ENCODE measurements at regions not wholly inside any gene's neighbourhood (a gene's known extent, or its start where the extent isn't known, plus 50 kb on each side); places are given as distances from the start of the nearest gene placed in this dataset.

DNA sequence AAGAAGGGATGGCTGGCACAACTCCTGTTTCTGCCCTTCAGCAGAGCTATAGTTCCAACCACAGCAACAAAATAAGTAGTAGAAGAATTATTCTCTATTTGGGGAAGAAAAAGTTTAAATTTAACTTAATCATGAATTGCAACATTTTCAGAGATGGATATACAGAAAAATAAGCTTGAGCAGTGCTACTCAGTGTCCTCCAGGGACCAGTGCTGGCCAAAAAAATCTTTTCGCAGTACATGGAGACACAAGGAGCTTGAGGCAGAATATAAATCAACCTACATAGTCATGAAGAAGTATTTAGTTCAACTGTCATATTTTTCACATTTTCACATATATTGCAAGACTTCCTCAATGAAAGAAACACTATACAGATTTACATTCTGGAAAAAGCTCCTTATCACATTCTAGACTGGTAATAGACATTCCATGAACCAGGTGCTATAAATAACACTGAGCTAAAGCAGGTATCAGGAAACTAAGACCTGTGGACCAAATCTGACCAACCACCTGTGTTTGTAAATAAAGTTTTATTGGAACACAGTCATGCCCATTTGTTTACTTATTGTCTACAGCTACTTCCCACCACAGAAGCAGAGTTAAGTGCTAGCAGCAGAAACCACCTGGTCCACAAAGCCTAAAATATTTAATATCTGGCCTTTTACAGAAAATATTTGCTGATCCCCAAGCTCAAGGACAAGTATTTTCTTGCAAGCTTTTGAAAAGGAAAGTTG lies 101.9 kb downstream of the RGS21 start:
- no TSS peak for BruUV-seq (replicated peaks)
- Mint-ChIP-seq H3K27ac (ENCODE audit: low read depth, unreplicated experiment) (no peak overlapping the region), H3K4me3 (ENCODE audit: unreplicated experiment) (no peak overlapping the region), H3K9me3 (ENCODE audit: unreplicated experiment) (no peaks in the 10 kb centered on the region), H3K36me3 (ENCODE audit: insufficient read depth, unreplicated experiment) (no peaks in the 10 kb centered on the region), H3K4me1 (ENCODE audit: insufficient read depth, unreplicated experiment) (no peaks in the 10 kb centered on the region), H3K27me3 (ENCODE audit: insufficient read depth, unreplicated experiment) (no peaks in the 10 kb centered on the region)
- no peak for DNase-seq (ENCODE audit: unreplicated experiment)
- ChIA-PET POLR2A (no interaction called here), CTCF (interaction anchor here (1.1 kb wide), 1 partner anchor 20 kb away, joined by 3 read pairs; no protein-coding TSS in a partner anchor)
- intact Hi-C loops (cut with micrococcal nuclease): no loop called here
- no peak for TF ChIP-seq CTCF (IDR thresholded peaks at IDR 0.05; ENCODE audit: unreplicated experiment)

GRCh38 chr1:192430644-192431043 lies 113.9 kb downstream of the RGS21 start:
- BruUV-seq (replicated peaks): no TSS peak
- H3K9me3 Mint-ChIP-seq (ENCODE audit: unreplicated experiment): peaks cover 8% of the 10 kb centered on the region
- H3K27ac Mint-ChIP-seq (ENCODE audit: low read depth, unreplicated experiment): no peak overlapping the region
- no peak overlapping the region for H3K4me3 Mint-ChIP-seq (ENCODE audit: unreplicated experiment)
- CTCF ChIA-PET: no interaction called here
- H3K4me1 Mint-ChIP-seq (ENCODE audit: insufficient read depth, unreplicated experiment): no peaks in the 10 kb centered on the region
- DNase-seq (ENCODE audit: unreplicated experiment): no peak
- intact Hi-C loops (cut with micrococcal nuclease): no loop called here
- POLR2A ChIA-PET: no interaction called here
- no peak for TF ChIP-seq CTCF (IDR thresholded peaks at IDR 0.05; ENCODE audit: unreplicated experiment)
- H3K27me3 Mint-ChIP-seq (ENCODE audit: insufficient read depth, unreplicated experiment): no peaks in the 10 kb centered on the region
- H3K36me3 Mint-ChIP-seq (ENCODE audit: insufficient read depth, unreplicated experiment): no peaks in the 10 kb centered on the region

GRCh38 chr1:192435704-192436103 lies 118.9 kb downstream of the RGS21 start:
- intact Hi-C loops (cut with micrococcal nuclease): no loop called here
- H3K27ac Mint-ChIP-seq (ENCODE audit: low read depth, unreplicated experiment): no peak overlapping the region
- H3K9me3 Mint-ChIP-seq (ENCODE audit: unreplicated experiment): no peaks in the 10 kb centered on the region
- peaks cover 7% of the 10 kb centered on the region for H3K4me1 Mint-ChIP-seq (ENCODE audit: insufficient read depth, unreplicated experiment)
- BruUV-seq (replicated peaks): no TSS peak
- ChIA-PET CTCF (no interaction called here), POLR2A (no interaction called here)
- H3K27me3 Mint-ChIP-seq (ENCODE audit: insufficient read depth, unreplicated experiment): no peaks in the 10 kb centered on the region
- H3K4me3 Mint-ChIP-seq (ENCODE audit: unreplicated experiment): no peak overlapping the region
- no peak for TF ChIP-seq CTCF (IDR thresholded peaks at IDR 0.05; ENCODE audit: unreplicated experiment)
- no peak for DNase-seq (ENCODE audit: unreplicated experiment)
- no peaks in the 10 kb centered on the region for H3K36me3 Mint-ChIP-seq (ENCODE audit: insufficient read depth, unreplicated experiment)

DNA sequence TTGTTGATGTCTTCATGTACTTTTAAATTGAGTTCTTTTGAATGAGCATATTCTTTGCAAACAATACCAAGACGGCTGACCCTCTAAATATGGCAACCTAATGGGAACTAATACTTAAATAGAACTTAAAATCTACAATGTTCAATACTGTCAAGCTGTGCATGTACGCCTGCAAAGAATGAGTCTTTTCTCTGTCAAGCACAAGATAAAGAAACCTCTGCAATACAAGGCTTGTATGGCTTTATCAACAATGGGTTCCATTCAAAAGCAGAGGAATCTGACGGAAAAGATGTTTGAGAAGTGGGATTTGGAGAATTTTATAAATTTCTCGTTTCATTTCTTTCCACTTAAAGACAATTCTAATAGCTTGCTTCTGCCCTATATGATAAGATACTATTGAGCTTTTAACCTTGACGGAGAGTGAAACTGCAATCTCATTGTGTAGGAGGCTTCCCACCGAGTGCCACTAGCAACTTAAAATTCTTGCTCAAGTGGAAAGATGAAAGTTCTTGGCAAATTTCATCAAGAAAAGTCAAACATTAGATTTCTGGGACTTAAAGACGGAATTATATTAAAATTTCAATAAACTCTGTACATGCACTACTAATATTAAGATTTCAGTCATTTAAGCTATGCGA lies 119.8 kb downstream of the RGS21 start:
- peaks cover 15% of the 10 kb centered on the region for H3K4me1 Mint-ChIP-seq (ENCODE audit: insufficient read depth, unreplicated experiment)
- ChIA-PET CTCF (interaction anchor here (0.6 to 1.0 kb wide), 3 partner anchors 38 to 1843 kb away, joined by 3 to 4 read pairs (median 3); no protein-coding TSS in a partner anchor), POLR2A (interaction anchor here (0.7 kb wide), 1 partner anchor 101 kb away, joined by 3 read pairs; no protein-coding TSS in a partner anchor)
- intact Hi-C loops (cut with micrococcal nuclease): no loop called here
- H3K27ac Mint-ChIP-seq (ENCODE audit: low read depth, unreplicated experiment): no peak overlapping the region
- H3K27me3 Mint-ChIP-seq (ENCODE audit: insufficient read depth, unreplicated experiment): no peaks in the 10 kb centered on the region
- TF ChIP-seq CTCF (IDR thresholded peaks at IDR 0.05; ENCODE audit: unreplicated experiment): no peak
- no peak for DNase-seq (ENCODE audit: unreplicated experiment)
- no TSS peak for BruUV-seq (replicated peaks)
- no peaks in the 10 kb centered on the region for H3K36me3 Mint-ChIP-seq (ENCODE audit: insufficient read depth, unreplicated experiment)
- no peak overlapping the region for H3K4me3 Mint-ChIP-seq (ENCODE audit: unreplicated experiment)
- H3K9me3 Mint-ChIP-seq (ENCODE audit: unreplicated experiment): no peaks in the 10 kb centered on the region

All from MCF 10A (cell line).